GM19397 (cell line): ENCODE measurements at regions not wholly inside any gene's neighbourhood (a gene's known extent, or its start where the extent isn't known, plus 50 kb on each side); places are given as distances from the start of the nearest gene placed in this dataset.

Experiments
- ATAC-seq: cut with Tn5 transposase; IDR thresholded peaks from one replicate; pipeline ENCODE4 v1.9.1; 2021; ENCODE audit warnings: mild to moderate bottlenecking, moderate library complexity; ENCODE audit not compliant: unreplicated experiment

- ATAC-seq, result no peak
These were observed 322.7 kb upstream of the PFKP start for GRCh38 chr10:2744547-2745200.

- ATAC-seq, result no peak
These were observed 332.7 kb upstream of the PFKP start for GRCh38 chr10:2734603-2735002.

DNA sequence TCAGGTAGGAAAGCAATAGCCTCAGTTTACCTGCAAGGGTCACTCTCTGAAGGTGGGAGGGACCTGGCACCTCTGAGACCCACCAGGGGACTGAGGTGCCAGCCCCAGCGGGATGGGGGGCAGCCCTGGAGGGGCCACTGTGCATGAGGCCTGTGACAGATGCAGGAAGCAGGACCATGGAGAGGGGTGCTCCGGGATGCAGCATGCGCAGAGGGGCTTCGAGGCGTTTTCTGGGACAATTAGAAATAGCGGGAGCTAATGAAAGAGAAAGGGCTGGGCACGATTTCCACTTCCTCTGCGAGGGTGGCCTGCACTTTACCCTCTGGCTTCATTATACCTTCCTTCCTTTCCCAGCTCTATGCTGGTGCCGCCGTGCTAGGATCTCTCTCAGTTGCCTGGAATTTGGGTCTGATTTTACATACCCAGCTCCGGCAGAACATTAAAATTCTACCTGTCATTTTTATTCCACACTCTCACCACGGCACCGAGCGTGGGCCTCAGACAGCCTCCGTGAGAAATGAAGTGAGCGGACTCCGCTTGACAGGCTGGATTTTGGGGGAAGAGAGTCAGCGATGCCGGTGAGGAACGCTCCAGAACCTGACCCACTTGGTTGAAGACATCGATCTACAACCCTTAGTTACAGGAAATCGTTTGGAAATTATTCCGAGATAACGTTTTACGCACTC, 333.9 kb upstream of the PFKP start:
- no peak for ATAC-seq

- ATAC-seq, result no peak
These were observed 335.4 kb upstream of the PFKP start for GRCh38 chr10:2731940-2732339.

- ATAC-seq, result no peak
These were observed 338.2 kb upstream of the PFKP start for GRCh38 chr10:2729197-2729596.

- no peak for ATAC-seq
These were observed 339.3 kb upstream of the PFKP start for GRCh38 chr10:2728087-2728486.

GRCh38 chr10:2716596-2716995, 350.8 kb upstream of the PFKP start:
- no peak for ATAC-seq

- ATAC-seq, result no peak
These were observed 352.8 kb upstream of the PFKP start for GRCh38 chr10:2714597-2714996.

- no peak for ATAC-seq
These were observed 363.4 kb upstream of the PFKP start for GRCh38 chr10:2703953-2704352.

- no peak for ATAC-seq
These were observed 365.5 kb upstream of the PFKP start for GRCh38 chr10:2701802-2702201.

GRCh38 chr10:2700626-2701305, 366.6 kb upstream of the PFKP start:
- ATAC-seq, result peak; percentile 92

- no peak for ATAC-seq
These were observed 378.4 kb upstream of the PFKP start for GRCh38 chr10:2688958-2689357.

GRCh38 chr10:2686691-2687090, 380.7 kb upstream of the PFKP start:
- no peak for ATAC-seq

GRCh38 chr10:2682491-2682890, 384.9 kb upstream of the PFKP start:
- ATAC-seq, result no peak

- no peak for ATAC-seq
These were observed 385.5 kb upstream of the PFKP start for GRCh38 chr10:2681891-2682290.

- ATAC-seq, result no peak
These were observed 386.5 kb upstream of the PFKP start for GRCh38 chr10:2680821-2681220.

GRCh38 chr10:2679646-2680045, 387.7 kb upstream of the PFKP start:
- ATAC-seq, result no peak

GRCh38 chr10:2676455-2676854, 390.9 kb upstream of the PFKP start:
- no peak for ATAC-seq

DNA sequence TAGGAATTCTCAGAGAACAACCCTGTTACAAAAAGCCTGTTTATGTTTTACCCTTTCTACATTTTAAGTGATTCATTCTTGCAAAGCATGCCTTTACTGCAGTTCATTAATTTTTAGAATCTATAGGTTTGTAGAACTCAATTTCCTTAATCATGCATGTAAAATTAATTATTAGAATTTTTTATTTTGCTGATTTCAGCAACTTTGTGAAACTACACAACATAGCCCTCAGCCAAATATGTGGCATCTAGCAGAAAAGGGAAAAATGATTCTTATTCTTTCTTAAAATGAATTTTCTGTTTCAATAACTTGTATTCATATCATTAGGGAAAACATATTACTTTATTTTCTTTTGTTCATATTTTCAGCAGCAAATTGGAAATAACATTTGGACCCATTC, 392.9 kb upstream of the PFKP start:
- ATAC-seq, result no peak

- ATAC-seq, result no peak
These were observed 396.5 kb upstream of the PFKP start for GRCh38 chr10:2670864-2671263.

DNA sequence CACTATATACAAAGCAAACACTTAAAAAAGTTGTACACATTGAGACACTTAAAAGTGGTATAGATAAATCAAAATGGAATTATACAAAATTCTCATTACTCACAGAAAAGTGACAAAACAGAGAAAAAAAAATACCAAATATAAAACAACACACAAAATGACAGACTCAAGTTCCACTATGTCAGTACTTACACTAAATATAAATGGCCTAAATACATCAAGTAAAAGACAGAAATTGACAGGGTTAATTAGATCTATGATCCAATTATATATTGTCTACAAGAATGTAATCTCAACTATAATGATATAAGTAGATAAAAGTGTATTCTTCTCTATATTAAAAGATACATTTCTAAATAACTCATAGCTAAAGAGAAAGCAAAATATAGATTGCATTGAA, 401.6 kb upstream of the PFKP start:
- ATAC-seq, result no peak

GRCh38 chr10:2660276-2660675, 407.1 kb upstream of the PFKP start:
- ATAC-seq, result no peak
